Loucy (cell line): ENCODE measurements at regions not wholly inside any gene's neighbourhood (a gene's known extent, or its start where the extent isn't known, plus 50 kb on each side); places are given as distances from the start of the nearest gene placed in this dataset.

Source experiments
- EZH2phosphoT487 ChIP-seq: fragments of 200-600 bp; IDR thresholded peaks from 2 replicates; pipeline ENCODE4 v1.6.1; 2018; ENCODE audit warnings: antibody characterized with exemption, mild to moderate bottlenecking, moderate library complexity, borderline replicate concordance
- TF ChIP-seq, protein P1 (sequence below): fragments of 200-600 bp; sonication (generic); conservative IDR thresholded peaks from 2 replicates; pipeline ENCODE4 v1.5.1; 2014; ENCODE audit warnings: mild to moderate bottlenecking, antibody characterized with exemption, low read length

GRCh38 chr4:124907881-124908280, 195.3 kb upstream of the ANKRD50 start:
- TF ChIP-seq, protein P1, sequence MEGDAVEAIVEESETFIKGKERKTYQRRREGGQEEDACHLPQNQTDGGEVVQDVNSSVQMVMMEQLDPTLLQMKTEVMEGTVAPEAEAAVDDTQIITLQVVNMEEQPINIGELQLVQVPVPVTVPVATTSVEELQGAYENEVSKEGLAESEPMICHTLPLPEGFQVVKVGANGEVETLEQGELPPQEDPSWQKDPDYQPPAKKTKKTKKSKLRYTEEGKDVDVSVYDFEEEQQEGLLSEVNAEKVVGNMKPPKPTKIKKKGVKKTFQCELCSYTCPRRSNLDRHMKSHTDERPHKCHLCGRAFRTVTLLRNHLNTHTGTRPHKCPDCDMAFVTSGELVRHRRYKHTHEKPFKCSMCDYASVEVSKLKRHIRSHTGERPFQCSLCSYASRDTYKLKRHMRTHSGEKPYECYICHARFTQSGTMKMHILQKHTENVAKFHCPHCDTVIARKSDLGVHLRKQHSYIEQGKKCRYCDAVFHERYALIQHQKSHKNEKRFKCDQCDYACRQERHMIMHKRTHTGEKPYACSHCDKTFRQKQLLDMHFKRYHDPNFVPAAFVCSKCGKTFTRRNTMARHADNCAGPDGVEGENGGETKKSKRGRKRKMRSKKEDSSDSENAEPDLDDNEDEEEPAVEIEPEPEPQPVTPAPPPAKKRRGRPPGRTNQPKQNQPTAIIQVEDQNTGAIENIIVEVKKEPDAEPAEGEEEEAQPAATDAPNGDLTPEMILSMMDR = no peak
- no peak for TF ChIP-seq EZH2phosphoT487
